RWPE1 (cell line): ENCODE measurements at regions not wholly inside any gene's neighbourhood (a gene's known extent, or its start where the extent isn't known, plus 50 kb on each side); places are given as distances from the start of the nearest gene placed in this dataset.
"Not testable (repeated sequence)": the region's sequence is repeated elsewhere in the genome, so short reads cannot be mapped to it uniquely, and the experiment has no call there.

Source experiments
- CTCF ChIA-PET: fragments of 350-600 bp; sonication (Branson Sonifier 250); formaldehyde crosslinking; extraction: SDS; loops from one replicate; lab custom pipeline; 2021; lab: Yijun Ruan, JAX
- POLR2A ChIA-PET: fragments of 400-600 bp; formaldehyde crosslinking; extraction: SDS; loops from one replicate; lab custom pipeline; 2020; ENCODE audit warnings: antibody characterized with exemption; ENCODE audit not compliant: low non-redundant PET; lab: Yijun Ruan, JAX
- DNase-seq: peaks from one replicate; pipeline ENCODE4 v3.0.0; 2012; ENCODE audit warnings: low spot score
- H3K27ac ChIP-seq: fragments of 450-650 bp; 2 replicates; pipeline ENCODE4 v1.5.1; 2017
- CTCF ChIP-seq: fragments of 450-650 bp; conservative IDR thresholded peaks from 2 replicates; pipeline ENCODE4 v1.5.1; 2017; ENCODE audit warnings: low read depth, mild to moderate bottlenecking

GRCh38 chr20:39983183-39983582 lies 705.9 kb downstream of the MAFB start:
- no peak overlapping the region for H3K27ac ChIP-seq
- TF ChIP-seq CTCF: no peak
- CTCF ChIA-PET: no interaction called here
- POLR2A ChIA-PET: no interaction called here
- DNase-seq: no peak

DNA sequence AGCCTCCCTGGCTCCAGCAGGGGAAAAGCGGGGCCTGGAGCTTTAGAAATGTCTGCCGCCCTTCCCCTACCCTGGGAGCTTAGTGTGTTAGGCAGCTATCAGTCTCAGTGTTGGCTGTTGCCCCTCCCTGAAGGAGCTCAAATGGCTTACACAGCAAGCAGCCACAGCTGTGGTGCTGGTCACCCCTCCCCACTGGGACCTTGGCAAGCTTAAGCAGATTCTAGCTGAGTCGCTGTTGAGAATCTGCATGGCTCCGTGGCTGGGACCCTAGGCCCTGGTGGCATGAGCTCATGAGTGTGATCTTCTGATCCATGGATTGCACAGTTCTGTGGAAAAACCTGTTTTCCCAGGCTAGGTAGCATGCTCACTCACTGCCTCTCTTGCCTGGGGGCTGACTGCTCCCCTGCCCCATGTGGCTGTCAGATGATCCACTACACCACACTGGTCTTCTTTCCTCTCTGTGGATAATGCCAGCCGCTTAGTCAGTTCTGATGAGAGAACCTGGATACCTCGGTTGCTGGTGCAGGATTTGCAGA lies 714.0 kb downstream of the MAFB start:
- DNase-seq: no peak
- no peak overlapping the region for H3K27ac ChIP-seq
- TF ChIP-seq CTCF: no peak
- CTCF ChIA-PET: no interaction called here
- POLR2A ChIA-PET: no interaction called here

- ChIA-PET CTCF (interaction anchor here (0.6 kb wide), 1 partner anchor 107 kb away, joined by 3 read pairs; no protein-coding TSS in a partner anchor), POLR2A (no interaction called here)
- no peak for DNase-seq
- no peak for TF ChIP-seq CTCF
- H3K27ac ChIP-seq: no peak overlapping the region
Measured at GRCh38 chr20:39968495-39968894, 720.5 kb downstream of the MAFB start.

- TF ChIP-seq CTCF: no peak
- H3K27ac ChIP-seq: no peak overlapping the region
- ChIA-PET POLR2A (no interaction called here), CTCF (no interaction called here)
- DNase-seq: no peak
Measured at GRCh38 chr20:39967806-39968205, 721.2 kb downstream of the MAFB start.

- ChIA-PET CTCF (no interaction called here), POLR2A (no interaction called here)
- no peak for TF ChIP-seq CTCF
- H3K27ac ChIP-seq: no peak overlapping the region
- no peak for DNase-seq
Measured at GRCh38 chr20:39961637-39962244, 727.3 kb downstream of the MAFB start.

- TF ChIP-seq CTCF: no peak
- H3K27ac ChIP-seq: no peak overlapping the region
- DNase-seq: no peak
- ChIA-PET POLR2A (no interaction called here), CTCF (no interaction called here)
Measured at GRCh38 chr20:39960522-39961428, 728.3 kb downstream of the MAFB start.

- DNase-seq, POLR2A ChIA-PET, CTCF ChIA-PET, H3K27ac ChIP-seq: not testable (repeated sequence)
Measured at GRCh38 chr20:39957911-39958310, 731.1 kb downstream of the MAFB start.
